OCI-LY1 (cell line): ENCODE measurements at regions not wholly inside any gene's neighbourhood (a gene's known extent, or its start where the extent isn't known, plus 50 kb on each side); places are given as distances from the start of the nearest gene placed in this dataset.

Source experiments
- H2AFZ ChIP-seq: fragments of 200-600 bp; sonication (generic), shearing (Covaris generic); 2 replicates; pipeline ENCODE4 v1.6.0; 2014; ENCODE audit warnings: antibody characterized with exemption, mild to moderate bottlenecking, low read length
- H3F3A ChIP-seq: fragments of 200-600 bp; sonication (generic), shearing (Covaris generic); 2 replicates; pipeline ENCODE4 v1.6.0; 2014; ENCODE audit warnings: mild to moderate bottlenecking, antibody characterized with exemption, low read length, moderate library complexity; ENCODE audit not compliant: insufficient read depth
- H3K27ac ChIP-seq: fragments of 200-600 bp; sonication (generic); 2 replicates; pipeline ENCODE4 v1.5.1; 2014; ENCODE audit warnings: low read length, mixed run types, mild to moderate bottlenecking, low read depth; ENCODE audit not compliant: poor library complexity, severe bottlenecking
- H3K27me3 ChIP-seq: fragments of 200-600 bp; sonication (generic); 2 replicates; pipeline ENCODE4 v1.6.0; 2014; ENCODE audit warnings: antibody characterized with exemption, mild to moderate bottlenecking, low read length, moderate library complexity; ENCODE audit not compliant: insufficient read depth
- H3K36me3 ChIP-seq: fragments of 200-600 bp; sonication (generic); 2 replicates; pipeline ENCODE4 v1.6.1; 2014; ENCODE audit warnings: mild to moderate bottlenecking, antibody characterized with exemption, low read length, moderate library complexity, mixed read lengths; ENCODE audit not compliant: insufficient read depth
- H3K4me1 ChIP-seq: fragments of 200-600 bp; sonication (generic); 2 replicates; pipeline ENCODE4 v1.5.1; 2014; ENCODE audit warnings: mild to moderate bottlenecking, low read length, moderate library complexity; ENCODE audit not compliant: insufficient read depth, severe bottlenecking
- H3K4me2 ChIP-seq: fragments of 200-600 bp; sonication (generic), shearing (Covaris generic); 2 replicates; pipeline ENCODE4 v1.6.1; 2014; ENCODE audit warnings: low read length
- H3K4me3 ChIP-seq: fragments of 200-600 bp; sonication (generic); 2 replicates; pipeline ENCODE4 v1.5.1; 2014; ENCODE audit warnings: low read length, low read depth, mild to moderate bottlenecking, mixed read lengths; ENCODE audit not compliant: poor library complexity, severe bottlenecking
- H3K79me2 ChIP-seq: fragments of 200-600 bp; shearing (Covaris generic); 2 replicates; pipeline ENCODE4 v1.6.1; 2016; ENCODE audit warnings: mixed run types, low read length, mixed read lengths; ENCODE audit not compliant: insufficient read depth
- H3K9ac ChIP-seq: fragments of 200-600 bp; sonication (generic), shearing (Covaris generic); 2 replicates; pipeline ENCODE4 v1.6.1; 2014; ENCODE audit warnings: mild to moderate bottlenecking, low read length, mixed read lengths
- H3K9me2 ChIP-seq: fragments of 200-600 bp; sonication (generic), shearing (Covaris generic); 2 replicates; pipeline ENCODE4 v1.6.1; 2014; ENCODE audit warnings: low read depth, mild to moderate bottlenecking, low read length, mixed read lengths
- H3K9me3 ChIP-seq: fragments of 200-600 bp; shearing (Covaris generic); 2 replicates; pipeline ENCODE4 v1.6.1; 2014; ENCODE audit warnings: low read length, mixed read lengths
- H4K20me1 ChIP-seq: fragments of 200-600 bp; sonication (generic), shearing (Covaris generic); 2 replicates; pipeline ENCODE4 v1.6.0; 2016; ENCODE audit warnings: mild to moderate bottlenecking, low read length; ENCODE audit not compliant: insufficient read depth
- EZH2 ChIP-seq: fragments of 200-600 bp; sonication (generic), shearing (Covaris generic); IDR thresholded peaks from 2 replicates; pipeline ENCODE4 v1.8.0; 2017; ENCODE audit warnings: borderline replicate concordance, mixed run types, mild to moderate bottlenecking, antibody characterized with exemption, low read length, moderate library complexity, mixed read lengths
- TF ChIP-seq, protein P1 (sequence below): fragments of 200-600 bp; sonication (generic), shearing (Covaris generic); IDR thresholded peaks from 2 replicates; pipeline ENCODE4 v1.5.1; 2017; ENCODE audit warnings: mild to moderate bottlenecking, antibody characterized with exemption, low read length, moderate library complexity, mixed read lengths

DNA sequence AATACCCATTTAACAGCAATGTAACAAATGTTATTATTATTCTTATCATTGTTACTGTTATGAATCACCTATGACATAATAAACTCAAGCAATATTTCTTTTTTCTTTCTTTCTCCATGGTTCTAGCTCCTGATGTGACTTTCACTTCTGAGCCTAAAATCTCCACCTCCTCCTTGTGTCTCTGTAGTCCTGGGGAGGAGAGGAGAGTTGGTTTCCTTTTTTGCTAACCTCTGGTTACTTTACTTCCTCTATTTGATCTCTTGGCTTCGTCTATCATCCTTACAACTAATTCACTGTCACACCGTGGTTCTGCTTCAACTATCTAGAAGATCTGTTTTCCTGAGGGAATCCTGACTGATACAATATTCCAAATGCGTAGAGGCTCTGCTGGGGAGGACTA is 456.6 kb downstream of the VRK1 start:
- H3K27me3 ChIP-seq: no peaks in the 10 kb centered on the region; the same call in 1 of the 2 replicates
- no peaks in the 10 kb centered on the region for H3K36me3 ChIP-seq
- TF ChIP-seq, protein P1, sequence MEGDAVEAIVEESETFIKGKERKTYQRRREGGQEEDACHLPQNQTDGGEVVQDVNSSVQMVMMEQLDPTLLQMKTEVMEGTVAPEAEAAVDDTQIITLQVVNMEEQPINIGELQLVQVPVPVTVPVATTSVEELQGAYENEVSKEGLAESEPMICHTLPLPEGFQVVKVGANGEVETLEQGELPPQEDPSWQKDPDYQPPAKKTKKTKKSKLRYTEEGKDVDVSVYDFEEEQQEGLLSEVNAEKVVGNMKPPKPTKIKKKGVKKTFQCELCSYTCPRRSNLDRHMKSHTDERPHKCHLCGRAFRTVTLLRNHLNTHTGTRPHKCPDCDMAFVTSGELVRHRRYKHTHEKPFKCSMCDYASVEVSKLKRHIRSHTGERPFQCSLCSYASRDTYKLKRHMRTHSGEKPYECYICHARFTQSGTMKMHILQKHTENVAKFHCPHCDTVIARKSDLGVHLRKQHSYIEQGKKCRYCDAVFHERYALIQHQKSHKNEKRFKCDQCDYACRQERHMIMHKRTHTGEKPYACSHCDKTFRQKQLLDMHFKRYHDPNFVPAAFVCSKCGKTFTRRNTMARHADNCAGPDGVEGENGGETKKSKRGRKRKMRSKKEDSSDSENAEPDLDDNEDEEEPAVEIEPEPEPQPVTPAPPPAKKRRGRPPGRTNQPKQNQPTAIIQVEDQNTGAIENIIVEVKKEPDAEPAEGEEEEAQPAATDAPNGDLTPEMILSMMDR: no peak
- TF ChIP-seq EZH2: no peak
- no peaks in the 10 kb centered on the region for H4K20me1 ChIP-seq
- no peak overlapping the region for H3K4me3 ChIP-seq
- no peak overlapping the region for H3K4me2 ChIP-seq
- H3K9me2 ChIP-seq: no peaks in the 10 kb centered on the region
- no peaks in the 10 kb centered on the region for H3F3A ChIP-seq
- H3K27ac ChIP-seq: no peak overlapping the region
- H3K9me3 ChIP-seq: no peaks in the 10 kb centered on the region
- no peaks in the 10 kb centered on the region for H3K4me1 ChIP-seq
- H3K79me2 ChIP-seq: no peaks in the 10 kb centered on the region
- H3K9ac ChIP-seq: no peak overlapping the region
- no peak overlapping the region for H2AFZ ChIP-seq

- TF ChIP-seq, protein P1: no peak
- TF ChIP-seq EZH2: no peak
- Histone ChIP-seq H3K4me3 (no peak overlapping the region), H3K9me3 (no peaks in the 10 kb centered on the region), H4K20me1 (no peaks in the 10 kb centered on the region), H3K9me2 (no peaks in the 10 kb centered on the region), H3K4me1 (no peaks in the 10 kb centered on the region), H3F3A (no peaks in the 10 kb centered on the region), H3K27ac (no peak overlapping the region), H3K9ac (no peak overlapping the region), H3K4me2 (no peak overlapping the region), H3K36me3 (no peaks in the 10 kb centered on the region), H3K27me3 (no peaks in the 10 kb centered on the region), H2AFZ (no peak overlapping the region), H3K79me2 (no peaks in the 10 kb centered on the region)
Measured at GRCh38 chr14:97262336-97262735, 465.2 kb downstream of the VRK1 start.

DNA sequence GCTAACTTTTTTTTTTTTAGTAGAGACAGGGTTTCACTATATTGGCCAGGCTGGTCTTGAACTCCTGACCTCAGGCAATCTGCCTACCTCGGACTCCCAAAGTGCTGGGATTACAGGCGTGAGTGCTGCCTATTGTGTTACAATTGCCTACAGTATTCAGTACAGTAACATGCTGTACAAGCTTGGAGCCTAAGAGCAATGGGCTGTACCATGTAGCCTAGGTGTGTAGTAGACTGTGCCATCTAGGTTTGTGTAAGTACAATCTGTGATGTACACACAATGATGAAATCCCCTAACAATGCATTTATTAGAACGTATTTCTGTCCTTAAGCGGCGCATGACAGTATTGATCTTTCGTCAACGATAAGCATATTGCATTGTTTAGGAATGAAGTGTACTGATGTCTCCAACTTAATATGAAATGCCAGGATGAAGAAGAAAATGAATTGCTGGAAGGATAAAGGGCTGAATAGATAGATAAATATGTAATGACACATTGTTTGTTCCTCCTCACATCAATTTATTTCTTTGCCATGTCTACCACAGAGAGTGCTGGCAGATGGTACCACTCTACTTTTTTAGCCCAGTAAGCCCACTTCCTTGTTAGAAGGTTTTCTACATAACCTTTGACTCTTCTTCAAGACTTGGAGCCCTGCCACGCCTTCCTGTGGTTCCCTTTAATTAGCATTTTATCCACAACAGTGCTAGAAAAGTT is 467.5 kb downstream of the VRK1 start:
- Histone ChIP-seq H3K4me2 (no peak overlapping the region), H3K27me3 (no peaks in the 10 kb centered on the region), H3K9me3 (no peaks in the 10 kb centered on the region), H3K4me1 (no peaks in the 10 kb centered on the region), H3K9ac (no peak overlapping the region), H3K4me3 (no peak overlapping the region), H3F3A (no peaks in the 10 kb centered on the region), H3K9me2 (no peaks in the 10 kb centered on the region), H3K36me3 (no peaks in the 10 kb centered on the region), H3K27ac (no peak overlapping the region), H2AFZ (no peak overlapping the region), H4K20me1 (no peaks in the 10 kb centered on the region), H3K79me2 (no peaks in the 10 kb centered on the region)
- TF ChIP-seq EZH2: no peak
- TF ChIP-seq, protein P1: no peak
